ENCODE measurements at regions not wholly inside any gene's neighbourhood (a gene's known extent, or its start where the extent isn't known, plus 50 kb on each side); places are given as distances from the start of the nearest gene placed in this dataset.

DNA sequence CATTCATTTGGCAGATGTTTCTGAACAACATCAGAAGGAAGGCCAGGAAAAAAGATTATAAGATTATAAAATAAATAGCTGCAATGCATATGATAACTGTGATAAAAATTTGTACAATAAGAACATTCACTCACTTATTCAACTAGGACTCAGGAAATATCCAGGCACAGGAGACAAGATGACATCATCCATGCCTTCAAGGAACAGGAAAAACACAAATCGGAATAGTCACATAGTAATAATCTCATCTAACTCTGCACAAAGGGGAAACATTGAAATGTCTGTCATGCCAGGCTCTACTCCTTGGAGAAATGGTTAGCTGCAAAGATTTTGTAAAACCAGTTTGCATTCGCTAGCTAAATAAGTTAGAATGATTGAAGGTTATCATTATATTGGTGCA, 233.5 kb upstream of the AGTR1 start:
- no peak overlapping the region for H3K27ac ChIP-seq (ENCODE audit: control insufficient read depth, insufficient read depth, low read length)
- no peaks in the 10 kb centered on the region for H3K36me3 ChIP-seq (ENCODE audit: control insufficient read depth in 2 of 2, extremely low read depth in 1 of 2, insufficient read depth in 2 of 2, low read length in 2 of 2)
- H3K4me2 ChIP-seq (ENCODE audit: control insufficient read depth, extremely low read depth, insufficient read depth, low read depth, low read length), result no peak overlapping the region
- dilution Hi-C loops (cut with MboI; ENCODE audit: extremely low pct_ligation_motif_present, low sequenced_read_pairs), result no loop called here
- H3K4me1 ChIP-seq (ENCODE audit: control insufficient read depth, extremely low read depth, insufficient read depth, low read length), result no peaks in the 10 kb centered on the region
- FAIRE-seq (no peak), DNase-seq (ENCODE audit: low read depth, low spot score) (no peak)
- H3K27me3 ChIP-seq (ENCODE audit: control insufficient read depth, extremely low read depth, insufficient read depth, low read length), result no peaks in the 10 kb centered on the region
- no peaks in the 10 kb centered on the region for H4K20me1 ChIP-seq (ENCODE audit: control insufficient read depth, extremely low read depth, insufficient read depth, low read length)
- no peak overlapping the region for H3K9ac ChIP-seq (ENCODE audit: control insufficient read depth, extremely low read depth, insufficient read depth, low read length)
- no peak overlapping the region for H2AFZ ChIP-seq (ENCODE audit: control insufficient read depth, low read length)
- no peaks in the 10 kb centered on the region for H3K9me1 ChIP-seq (ENCODE audit: control insufficient read depth, extremely low read depth, insufficient read depth, low read length)
- TF ChIP-seq, protein P1, sequence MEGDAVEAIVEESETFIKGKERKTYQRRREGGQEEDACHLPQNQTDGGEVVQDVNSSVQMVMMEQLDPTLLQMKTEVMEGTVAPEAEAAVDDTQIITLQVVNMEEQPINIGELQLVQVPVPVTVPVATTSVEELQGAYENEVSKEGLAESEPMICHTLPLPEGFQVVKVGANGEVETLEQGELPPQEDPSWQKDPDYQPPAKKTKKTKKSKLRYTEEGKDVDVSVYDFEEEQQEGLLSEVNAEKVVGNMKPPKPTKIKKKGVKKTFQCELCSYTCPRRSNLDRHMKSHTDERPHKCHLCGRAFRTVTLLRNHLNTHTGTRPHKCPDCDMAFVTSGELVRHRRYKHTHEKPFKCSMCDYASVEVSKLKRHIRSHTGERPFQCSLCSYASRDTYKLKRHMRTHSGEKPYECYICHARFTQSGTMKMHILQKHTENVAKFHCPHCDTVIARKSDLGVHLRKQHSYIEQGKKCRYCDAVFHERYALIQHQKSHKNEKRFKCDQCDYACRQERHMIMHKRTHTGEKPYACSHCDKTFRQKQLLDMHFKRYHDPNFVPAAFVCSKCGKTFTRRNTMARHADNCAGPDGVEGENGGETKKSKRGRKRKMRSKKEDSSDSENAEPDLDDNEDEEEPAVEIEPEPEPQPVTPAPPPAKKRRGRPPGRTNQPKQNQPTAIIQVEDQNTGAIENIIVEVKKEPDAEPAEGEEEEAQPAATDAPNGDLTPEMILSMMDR (optimal IDR thresholded peaks at IDR 0.05 in 1 of 3, IDR thresholded peaks at IDR 0.05 in 1 of 3, conservative IDR thresholded peaks at IDR 0.05 in 1 of 3; ENCODE audit: extremely low read depth in 1 of 3, insufficient read depth in 2 of 3, low read length in 3 of 3), result no peak
- no peak for TF ChIP-seq EZH2 (IDR thresholded peaks at IDR 0.05; ENCODE audit: low read length)
- no peaks in the 10 kb centered on the region for H3K79me2 ChIP-seq (ENCODE audit: control insufficient read depth, insufficient read depth, low read length)
- H3K9me3 ChIP-seq (ENCODE audit: control insufficient read depth, low read depth, low read length), result no peaks in the 10 kb centered on the region
- no peak overlapping the region for H3K4me3 ChIP-seq (ENCODE audit: control insufficient read depth in 2 of 3, extremely low read depth in 1 of 3, insufficient read depth in 2 of 3, low read depth in 1 of 3, low read length in 3 of 3)

DNA sequence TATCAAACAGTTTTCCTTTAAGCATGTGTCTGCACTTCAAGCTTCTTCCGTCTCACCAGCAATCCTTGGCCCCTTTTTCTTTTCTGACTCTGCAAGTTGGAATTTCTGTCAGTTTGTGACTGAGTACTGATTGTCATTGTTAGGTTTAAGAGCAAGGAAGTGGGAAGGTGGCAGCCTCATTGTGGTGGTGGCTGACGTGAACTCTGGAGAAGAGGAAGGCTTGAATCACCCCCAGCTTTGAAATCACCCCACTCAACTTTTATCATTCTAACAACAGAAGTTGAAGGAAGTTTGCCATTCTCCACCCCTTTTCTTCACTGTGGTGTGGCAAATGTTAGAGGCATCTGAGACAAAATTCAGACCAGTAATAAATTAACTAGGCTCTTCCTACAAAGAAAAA, 231.6 kb upstream of the AGTR1 start:
- no peak overlapping the region for H3K27ac ChIP-seq (ENCODE audit: control insufficient read depth, insufficient read depth, low read length)
- FAIRE-seq (no peak), DNase-seq (ENCODE audit: low read depth, low spot score) (no peak)
- TF ChIP-seq, protein P1 (optimal IDR thresholded peaks at IDR 0.05 in 1 of 3, IDR thresholded peaks at IDR 0.05 in 1 of 3, conservative IDR thresholded peaks at IDR 0.05 in 1 of 3; ENCODE audit: extremely low read depth in 1 of 3, insufficient read depth in 2 of 3, low read length in 3 of 3), result no peak
- TF ChIP-seq EZH2 (IDR thresholded peaks at IDR 0.05; ENCODE audit: low read length), result no peak
- no peaks in the 10 kb centered on the region for H3K4me1 ChIP-seq (ENCODE audit: control insufficient read depth, extremely low read depth, insufficient read depth, low read length)
- no peaks in the 10 kb centered on the region for H3K9me3 ChIP-seq (ENCODE audit: control insufficient read depth, low read depth, low read length)
- no peaks in the 10 kb centered on the region for H4K20me1 ChIP-seq (ENCODE audit: control insufficient read depth, extremely low read depth, insufficient read depth, low read length)
- dilution Hi-C loops (cut with MboI; ENCODE audit: extremely low pct_ligation_motif_present, low sequenced_read_pairs), result no loop called here
- no peak overlapping the region for H2AFZ ChIP-seq (ENCODE audit: control insufficient read depth, low read length)
- no peaks in the 10 kb centered on the region for H3K36me3 ChIP-seq (ENCODE audit: control insufficient read depth in 2 of 2, extremely low read depth in 1 of 2, insufficient read depth in 2 of 2, low read length in 2 of 2)
- H3K27me3 ChIP-seq (ENCODE audit: control insufficient read depth, extremely low read depth, insufficient read depth, low read length), result no peaks in the 10 kb centered on the region
- no peaks in the 10 kb centered on the region for H3K79me2 ChIP-seq (ENCODE audit: control insufficient read depth, insufficient read depth, low read length)
- no peak overlapping the region for H3K4me2 ChIP-seq (ENCODE audit: control insufficient read depth, extremely low read depth, insufficient read depth, low read depth, low read length)
- H3K4me3 ChIP-seq (ENCODE audit: control insufficient read depth in 2 of 3, extremely low read depth in 1 of 3, insufficient read depth in 2 of 3, low read depth in 1 of 3, low read length in 3 of 3), result no peak overlapping the region
- H3K9me1 ChIP-seq (ENCODE audit: control insufficient read depth, extremely low read depth, insufficient read depth, low read length), result no peaks in the 10 kb centered on the region
- H3K9ac ChIP-seq (ENCODE audit: control insufficient read depth, extremely low read depth, insufficient read depth, low read length), result no peak overlapping the region

Measured in keratinocyte (primary cell).